Upper lobe of left lung (tissue), 4 donors: ENCODE measurements at regions not wholly inside any gene's neighbourhood (a gene's known extent, or its start where the extent isn't known, plus 50 kb on each side); places are given as distances from the start of the nearest gene placed in this dataset.

Experiments used
- CTCF ChIP-seq, 6 experiments: fragments of 450-650 bp in 4 of 6; fragments of 200-600 bp in 2 of 6; sonication (generic) in 2 of 6; IDR thresholded peaks; one replicate each; pipeline ENCODE4 v1.5.1; 2016 to 2019; ENCODE audit warnings: antibody characterized with exemption in 6 of 6
- EP300 ChIP-seq, 4 donors: sonication (generic); formaldehyde crosslinking; IDR thresholded peaks; one replicate each; pipeline ENCODE4 v1.5.1; 2017; ENCODE audit warnings: antibody characterized with exemption in 4 of 4, control low read depth in 2 of 4

- TF ChIP-seq EP300 (IDR thresholded peaks at IDR 0.05): no peak
- no peak for TF ChIP-seq CTCF (IDR thresholded peaks at IDR 0.05)
These were observed 214.4 kb upstream of the S1PR3 start for GRCh38 chr9:88776717-88777497.
